ENCODE measurements at regions not wholly inside any gene's neighbourhood (a gene's known extent, or its start where the extent isn't known, plus 50 kb on each side); places are given as distances from the start of the nearest gene placed in this dataset.

- no peaks in the 10 kb centered on the region for H3K9me2 ChIP-seq (replicated peaks; ENCODE audit: control insufficient read depth, low read length)
- no peaks in the 10 kb centered on the region for H4K20me1 ChIP-seq (ENCODE audit: control insufficient read depth, insufficient read depth, low read depth, low read length)
- no peak for TF ChIP-seq EZH2phosphoT487 (IDR thresholded peaks at IDR 0.05; ENCODE audit: borderline replicate concordance, low read length)
- TF ChIP-seq CTCF (IDR thresholded peaks at IDR 0.05; ENCODE audit: low read depth, low read length, poor library complexity, severe bottlenecking) = no peak
These were observed 926.2 kb downstream of the TSN start for GRCh38 chr2:122681626-122682025.

GRCh38 chr2:122682356-122682755, 926.9 kb downstream of the TSN start:
- no peak overlapping the region for H3K4me3 ChIP-seq (ENCODE audit: low read length)
- H3K4me1 ChIP-seq (ENCODE audit: control insufficient read depth, low read length) = no peaks in the 10 kb centered on the region
- no peak overlapping the region for H3K27ac ChIP-seq (ENCODE audit: low read depth, low read length)
- no peaks in the 10 kb centered on the region for H3K9me2 ChIP-seq (replicated peaks; ENCODE audit: control insufficient read depth, low read length)
- no peaks in the 10 kb centered on the region for H3K27me3 ChIP-seq (ENCODE audit: control insufficient read depth, low read length)
- no peak for TF ChIP-seq CTCF (IDR thresholded peaks at IDR 0.05; ENCODE audit: low read depth, low read length, poor library complexity, severe bottlenecking)
- no peak for TF ChIP-seq EZH2phosphoT487 (IDR thresholded peaks at IDR 0.05; ENCODE audit: borderline replicate concordance, low read length)
- H3K79me2 ChIP-seq (ENCODE audit: control insufficient read depth, low read length) = no peaks in the 10 kb centered on the region
- H3K9me3 ChIP-seq (ENCODE audit: control insufficient read depth, insufficient read depth, low read length) = no peaks in the 10 kb centered on the region
- no peaks in the 10 kb centered on the region for H4K20me1 ChIP-seq (ENCODE audit: control insufficient read depth, insufficient read depth, low read depth, low read length)
- no peaks in the 10 kb centered on the region for H3K36me3 ChIP-seq (ENCODE audit: control insufficient read depth, low read length)
- no peaks in the 10 kb centered on the region for H3F3A ChIP-seq (ENCODE audit: control insufficient read depth, insufficient read depth)
- H3K4me2 ChIP-seq (ENCODE audit: low read length) = no peak overlapping the region

More at GRCh38 chr2:122681626-122682025, 926.2 kb downstream of the TSN start:
- H3K27me3 ChIP-seq (ENCODE audit: control insufficient read depth, low read length) = no peaks in the 10 kb centered on the region
- no peaks in the 10 kb centered on the region for H3K4me1 ChIP-seq (ENCODE audit: control insufficient read depth, low read length)
- no peak overlapping the region for H3K27ac ChIP-seq (ENCODE audit: low read depth, low read length)
- H3K36me3 ChIP-seq (ENCODE audit: control insufficient read depth, low read length) = no peaks in the 10 kb centered on the region
- H3K9me3 ChIP-seq (ENCODE audit: control insufficient read depth, insufficient read depth, low read length) = no peaks in the 10 kb centered on the region
- no peaks in the 10 kb centered on the region for H3K79me2 ChIP-seq (ENCODE audit: control insufficient read depth, low read length)
- no peaks in the 10 kb centered on the region for H3F3A ChIP-seq (ENCODE audit: control insufficient read depth, insufficient read depth)
- no peak overlapping the region for H3K4me2 ChIP-seq (ENCODE audit: low read length)
- no peak overlapping the region for H3K4me3 ChIP-seq (ENCODE audit: low read length)

GRCh38 chr2:122683018-122683417, 927.6 kb downstream of the TSN start:
- Histone ChIP-seq H3F3A (ENCODE audit: control insufficient read depth, insufficient read depth) (no peaks in the 10 kb centered on the region), H3K79me2 (ENCODE audit: control insufficient read depth, low read length) (no peaks in the 10 kb centered on the region), H3K9me3 (ENCODE audit: control insufficient read depth, insufficient read depth, low read length) (no peaks in the 10 kb centered on the region), H4K20me1 (ENCODE audit: control insufficient read depth, insufficient read depth, low read depth, low read length) (no peaks in the 10 kb centered on the region), H3K4me1 (ENCODE audit: control insufficient read depth, low read length) (no peaks in the 10 kb centered on the region), H3K36me3 (ENCODE audit: control insufficient read depth, low read length) (no peaks in the 10 kb centered on the region), H3K4me2 (ENCODE audit: low read length) (no peak overlapping the region), H3K4me3 (ENCODE audit: low read length) (no peak overlapping the region), H3K9me2 (replicated peaks; ENCODE audit: control insufficient read depth, low read length) (no peaks in the 10 kb centered on the region), H3K27ac (ENCODE audit: low read depth, low read length) (no peak overlapping the region), H3K27me3 (ENCODE audit: control insufficient read depth, low read length) (no peaks in the 10 kb centered on the region)
- TF ChIP-seq CTCF (IDR thresholded peaks at IDR 0.05; ENCODE audit: low read depth, low read length, poor library complexity, severe bottlenecking) = no peak
- TF ChIP-seq EZH2phosphoT487 (IDR thresholded peaks at IDR 0.05; ENCODE audit: borderline replicate concordance, low read length) = no peak
